ENCODE measurements at regions not wholly inside any gene's neighbourhood (a gene's known extent, or its start where the extent isn't known, plus 50 kb on each side); places are given as distances from the start of the nearest gene placed in this dataset.
A peak's percentile ranks its signal among the peaks of the same experiment; 100 is the strongest.

- DNase-seq (ENCODE audit: low read depth) = no peak
These were observed 95.4 kb upstream of the ADRA2C start for GRCh38 chr4:3670521-3671519.

- no peak for DNase-seq (ENCODE audit: low read depth)
These were observed 96.6 kb upstream of the ADRA2C start for GRCh38 chr4:3669553-3669949.

DNA sequence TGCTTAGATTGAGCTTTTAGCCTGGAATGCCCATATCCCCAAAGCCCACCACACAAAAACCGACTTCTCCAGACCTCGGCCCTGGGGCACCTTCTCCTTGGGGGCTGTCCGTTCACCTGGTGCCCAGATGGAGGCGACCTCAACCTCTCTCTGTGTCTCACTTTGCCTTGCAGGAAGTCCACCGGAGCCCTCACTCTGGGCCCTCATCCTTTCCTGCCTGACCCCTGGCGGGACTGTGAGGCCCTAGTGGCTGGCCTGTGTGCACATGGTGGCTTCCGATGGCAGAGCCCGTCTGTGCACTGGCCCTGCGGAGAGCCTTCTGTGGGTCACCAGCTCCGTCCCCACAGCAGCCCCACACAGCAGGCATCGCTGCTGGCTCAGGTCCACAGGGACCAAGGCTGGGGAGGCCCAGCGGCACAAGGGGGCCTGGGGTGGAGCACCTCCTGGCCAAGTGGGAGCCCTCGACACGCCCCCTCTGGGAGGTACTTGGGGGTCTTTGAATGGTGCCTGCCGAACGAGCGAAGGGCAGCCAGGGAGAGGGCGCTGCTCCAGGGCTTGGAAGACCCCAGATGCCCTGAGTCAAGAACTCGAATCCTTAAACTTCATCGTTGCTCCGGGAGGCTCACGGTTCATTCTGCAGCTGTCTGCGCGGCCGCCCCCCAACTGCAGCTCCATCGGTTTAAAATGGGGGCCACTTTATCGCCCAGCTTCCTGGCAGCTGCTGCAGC, 97.2 kb upstream of the ADRA2C start:
- no peak for DNase-seq (ENCODE audit: low read depth)

- no peak for DNase-seq (ENCODE audit: low read depth)
These were observed 98.9 kb upstream of the ADRA2C start for GRCh38 chr4:3667258-3667657.

GRCh38 chr4:3666263-3666662, 99.9 kb upstream of the ADRA2C start:
- no peak for DNase-seq (ENCODE audit: low read depth)

GRCh38 chr4:3665360-3665891, 100.8 kb upstream of the ADRA2C start:
- DNase-seq (ENCODE audit: low read depth) = no peak

DNA sequence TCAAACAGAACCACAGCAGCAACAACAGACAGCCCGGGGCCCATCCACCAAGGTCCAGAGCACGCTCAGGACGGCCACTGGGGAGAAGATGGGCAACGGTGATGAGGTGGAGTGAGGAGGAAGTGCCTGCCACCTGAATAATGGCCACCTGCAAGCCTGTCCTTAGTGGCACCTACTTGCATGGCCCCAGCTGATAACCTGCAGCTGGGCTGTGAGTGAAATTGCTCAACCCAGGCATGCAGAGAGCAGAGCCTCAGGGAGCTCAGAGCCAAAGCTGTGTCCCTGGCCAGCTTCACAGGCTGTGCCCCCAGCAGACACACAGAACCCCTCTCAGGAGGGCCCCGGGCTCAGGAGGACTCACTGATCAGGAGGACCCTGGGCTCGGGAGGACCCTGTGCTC, 102.4 kb upstream of the ADRA2C start:
- DNase-seq (ENCODE audit: low read depth) = no peak

DNA sequence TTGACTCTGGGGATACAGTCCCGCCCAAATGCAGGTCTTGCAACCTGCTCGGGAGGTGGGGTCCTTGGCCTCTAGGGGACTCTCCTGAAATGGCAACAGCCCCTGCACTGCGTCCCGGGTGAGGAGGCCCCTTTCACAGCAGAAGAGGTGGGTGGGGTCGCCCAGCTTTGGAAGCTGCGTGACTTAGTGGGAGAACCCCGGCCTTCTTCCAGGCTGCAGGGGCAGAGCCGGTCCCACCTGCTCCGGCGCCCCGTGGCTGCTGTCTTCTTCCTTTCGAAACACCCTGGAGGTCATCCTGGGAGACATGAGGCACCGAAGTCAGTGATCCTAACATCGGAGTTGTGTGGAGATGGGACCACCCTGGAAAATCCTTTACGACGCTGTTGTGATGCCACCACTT, 103.7 kb upstream of the ADRA2C start:
- no peak for DNase-seq (ENCODE audit: low read depth)

- DNase-seq (ENCODE audit: low read depth) = no peak
These were observed 104.2 kb upstream of the ADRA2C start for GRCh38 chr4:3661989-3662388.

- no peak for DNase-seq (ENCODE audit: low read depth)
These were observed 105.2 kb upstream of the ADRA2C start for GRCh38 chr4:3660928-3661515.

- DNase-seq (ENCODE audit: low read depth) = peak; percentile 93
These were observed 105.9 kb upstream of the ADRA2C start for GRCh38 chr4:3660086-3660927.

DNA sequence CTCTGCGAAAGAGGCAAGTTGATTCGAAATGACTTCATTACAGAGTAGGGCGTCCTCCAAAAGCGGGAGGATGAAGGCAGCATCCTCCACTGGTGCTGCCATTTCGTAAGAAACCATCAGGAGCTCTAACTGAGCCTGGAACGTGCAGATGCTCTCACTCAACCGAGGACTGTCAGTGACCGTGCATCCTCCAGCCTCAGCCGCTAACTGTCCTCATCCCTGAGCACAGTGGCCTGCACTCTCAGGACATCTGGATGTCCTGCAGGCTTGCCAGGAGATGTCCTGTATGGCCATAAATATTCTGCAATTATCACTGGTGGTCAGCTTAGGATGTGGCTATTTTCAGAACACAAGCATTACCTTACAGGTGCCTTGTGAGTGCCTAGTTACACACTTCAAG, 107.1 kb upstream of the ADRA2C start:
- no peak for DNase-seq (ENCODE audit: low read depth)

- DNase-seq (ENCODE audit: low read depth) = no peak
These were observed 107.7 kb upstream of the ADRA2C start for GRCh38 chr4:3658530-3658913.

GRCh38 chr4:3657902-3658529, 108.2 kb upstream of the ADRA2C start:
- peak; percentile 15 for DNase-seq (ENCODE audit: low read depth)

DNA sequence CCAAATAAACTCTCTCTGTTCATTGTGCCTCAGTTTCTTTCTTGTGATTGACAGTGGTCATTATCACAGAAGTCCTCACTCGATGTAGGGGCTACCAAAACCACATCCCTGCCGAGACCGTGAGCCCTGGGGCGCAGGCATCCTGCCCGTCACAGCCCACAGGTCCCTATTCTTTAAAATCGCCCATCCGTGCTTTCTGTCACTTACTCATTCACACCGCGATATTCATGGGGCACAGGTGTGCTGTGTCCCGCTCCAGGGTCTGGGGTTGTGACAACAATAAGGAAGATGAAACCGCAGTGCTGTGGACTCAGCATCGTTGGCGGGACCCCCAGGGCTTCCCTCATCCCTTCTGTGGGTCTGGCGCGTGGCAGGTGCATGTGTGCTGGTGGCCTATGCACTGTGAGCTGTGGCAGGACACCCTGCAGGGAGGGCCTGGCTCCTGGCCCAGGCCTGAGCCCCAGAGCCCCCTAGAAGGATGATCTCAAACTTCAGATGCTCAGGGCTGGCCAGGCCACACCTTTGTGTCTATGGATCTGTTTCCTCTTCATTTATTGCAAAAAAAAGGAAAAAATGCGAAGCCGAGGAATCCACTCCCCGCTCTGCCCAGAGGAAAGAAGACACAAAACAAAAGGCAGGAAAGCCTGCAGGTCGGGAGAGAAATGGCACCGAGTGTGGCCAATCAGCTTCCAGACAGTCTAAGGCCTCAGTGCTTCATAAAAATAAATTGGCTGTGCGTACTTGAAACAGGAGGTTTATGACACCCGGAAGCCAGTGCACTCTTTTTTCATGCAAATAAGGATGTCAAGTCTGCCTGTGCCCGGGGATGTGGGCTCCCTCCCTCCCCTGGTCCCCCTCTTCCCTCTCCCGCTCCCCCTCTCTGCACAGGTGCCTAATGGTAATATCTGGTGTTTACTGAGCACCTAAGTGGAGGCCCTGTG, 109.5 kb upstream of the ADRA2C start:
- no peak for DNase-seq (ENCODE audit: low read depth)

DNA sequence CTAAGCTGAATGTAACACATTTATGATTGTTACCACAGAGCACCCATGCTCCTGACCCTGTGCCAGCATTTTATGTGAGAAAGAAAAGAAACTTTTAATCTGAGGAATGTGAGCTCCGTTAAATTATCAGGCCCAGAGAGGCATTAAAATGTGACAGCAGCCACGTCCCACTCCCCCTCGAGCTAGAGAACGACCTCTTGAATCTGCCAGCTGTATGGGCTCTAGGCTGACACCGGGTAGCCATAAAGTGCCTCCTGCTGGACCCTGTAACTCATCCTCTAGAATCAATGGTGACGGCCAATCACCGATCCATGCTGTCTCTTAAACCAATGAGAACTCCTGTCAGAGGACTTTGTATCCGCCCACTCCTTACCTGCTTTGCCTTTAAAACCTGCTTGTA, 110.2 kb upstream of the ADRA2C start:
- no peak for DNase-seq (ENCODE audit: low read depth)

DNA sequence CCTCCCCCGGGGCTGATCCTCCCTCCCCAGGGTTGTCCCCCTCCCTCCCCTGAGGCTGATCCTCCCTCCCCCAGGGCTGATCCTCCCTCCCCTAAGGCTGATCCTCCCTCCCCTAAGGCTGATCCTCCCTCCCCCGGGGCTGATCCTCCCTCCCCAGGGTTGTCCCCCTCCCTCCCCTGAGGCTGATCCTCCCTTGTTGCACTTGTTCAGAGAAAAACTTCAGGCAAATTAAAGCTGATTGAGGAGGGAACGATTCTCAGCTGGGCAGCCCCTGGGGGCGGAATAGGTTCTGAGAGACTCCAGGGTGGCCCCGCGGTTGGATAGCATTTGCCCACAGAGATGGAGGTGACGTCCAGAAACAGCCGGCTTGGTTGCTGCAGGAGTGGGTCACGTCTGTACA, 110.7 kb upstream of the ADRA2C start:
- no peak for DNase-seq (ENCODE audit: low read depth)

- no peak for DNase-seq (ENCODE audit: low read depth)
These were observed 112.0 kb upstream of the ADRA2C start for GRCh38 chr4:3654036-3654807.

All from myocyte (in vitro differentiated cells).